AG04450 (cell line): ENCODE measurements at regions not wholly inside any gene's neighbourhood (a gene's known extent, or its start where the extent isn't known, plus 50 kb on each side); places are given as distances from the start of the nearest gene placed in this dataset.

Experiments used
- CTCF ChIA-PET: fragments of 300-600, 350-600 bp; formaldehyde crosslinking; extraction: SDS; loops from one replicate; lab custom pipeline; 2022; ENCODE audit warnings: antibody characterized with exemption, inconsistent platforms; lab: Charles Lee
- POLR2A ChIA-PET: fragments of 350-600 bp; formaldehyde crosslinking; extraction: SDS; loops from one replicate; lab custom pipeline; 2021; ENCODE audit warnings: antibody characterized with exemption, inconsistent platforms; lab: Yijun Ruan, JAX
- DNase-seq: peaks from one replicate; pipeline ENCODE4 v3.0.0-alpha.2; 2011; ENCODE audit warnings: low read depth, low spot score
- H3K27ac ChIP-seq: one replicate; pipeline ENCODE4 v1.5.1; 2012; ENCODE audit warnings: low read depth, low read length, control low read depth
- H3K27me3 ChIP-seq: one replicate; pipeline ENCODE4 v1.6.0; 2012; ENCODE audit warnings: low read length; ENCODE audit not compliant: control insufficient read depth, insufficient read depth
- H3K4me3 ChIP-seq: 2 replicates; pipeline ENCODE4 v1.5.1; 2011; ENCODE audit warnings: mild to moderate bottlenecking, low read depth, low read length, control low read depth
- H3K9me3 ChIP-seq: 2 replicates; pipeline ENCODE4 v1.5.1; 2012; ENCODE audit warnings: low read length; ENCODE audit not compliant: control insufficient read depth, insufficient read depth
- CTCF ChIP-seq: IDR thresholded peaks from 2 replicates; pipeline ENCODE4 v1.5.1; 2011; ENCODE audit warnings: low read depth, low read length, control low read depth, inconsistent platforms

- no peak overlapping the region for H3K27ac ChIP-seq
- no peaks in the 10 kb centered on the region for H3K9me3 ChIP-seq
- no peak overlapping the region for H3K4me3 ChIP-seq
- DNase-seq, result no peak
- TF ChIP-seq CTCF, result no peak
- POLR2A ChIA-PET, result no interaction called here
- H3K27me3 ChIP-seq, result no peaks in the 10 kb centered on the region
- CTCF ChIA-PET, result no interaction called here
These were observed 105.4 kb downstream of the RWDD3 start for GRCh38 chr1:95339377-95339776.

GRCh38 chr1:95340061-95340460 is 106.1 kb downstream of the RWDD3 start:
- H3K4me3 ChIP-seq, result no peak overlapping the region
- ChIA-PET POLR2A (no interaction called here), CTCF (interaction anchor here (0.6 kb wide), 1 partner anchor 1416 kb away, joined by 7 read pairs; no protein-coding TSS in a partner anchor)
- H3K9me3 ChIP-seq, result no peaks in the 10 kb centered on the region
- DNase-seq, result no peak
- no peak for TF ChIP-seq CTCF
- no peaks in the 10 kb centered on the region for H3K27me3 ChIP-seq
- H3K27ac ChIP-seq, result no peak overlapping the region

GRCh38 chr1:95352767-95353166 is 118.8 kb downstream of the RWDD3 start:
- ChIA-PET CTCF (interaction anchor here (0.5 kb wide), 1 partner anchor 1133 kb away, joined by 7 read pairs; no protein-coding TSS in a partner anchor), POLR2A (no interaction called here)
- H3K9me3 ChIP-seq, result no peaks in the 10 kb centered on the region
- H3K27me3 ChIP-seq, result peaks cover 2% of the 10 kb centered on the region
- DNase-seq, result no peak
- H3K4me3 ChIP-seq, result no peak overlapping the region
- TF ChIP-seq CTCF, result no peak
- no peak overlapping the region for H3K27ac ChIP-seq

GRCh38 chr1:95353194-95353593 is 119.2 kb downstream of the RWDD3 start:
- no peak overlapping the region for H3K4me3 ChIP-seq
- DNase-seq, result no peak
- TF ChIP-seq CTCF, result no peak
- CTCF ChIA-PET, result no interaction called here
- no peaks in the 10 kb centered on the region for H3K9me3 ChIP-seq
- no peak overlapping the region for H3K27ac ChIP-seq
- H3K27me3 ChIP-seq, result peaks cover 2% of the 10 kb centered on the region
- POLR2A ChIA-PET, result no interaction called here

- ChIA-PET CTCF (no interaction called here), POLR2A (no interaction called here)
- Histone ChIP-seq H3K27ac (no peak overlapping the region), H3K4me3 (no peak overlapping the region), H3K9me3 (no peaks in the 10 kb centered on the region), H3K27me3 (no peaks in the 10 kb centered on the region)
- TF ChIP-seq CTCF, result no peak
- DNase-seq, result no peak
These were observed 130.5 kb downstream of the RWDD3 start for GRCh38 chr1:95364546-95364945.
